ENCODE measurements at regions not wholly inside any gene's neighbourhood (a gene's known extent, or its start where the extent isn't known, plus 50 kb on each side); places are given as distances from the start of the nearest gene placed in this dataset.

- Histone ChIP-seq H2AFZ (ENCODE audit: low read length) (no peak overlapping the region), H3K36me3 (ENCODE audit: control insufficient read depth, insufficient read depth, low read length) (no peaks in the 10 kb centered on the region), H3K9me3 (ENCODE audit: control insufficient read depth, insufficient read depth, low read depth, low read length) (no peaks in the 10 kb centered on the region), H4K20me1 (ENCODE audit: control insufficient read depth, extremely low read depth, insufficient read depth, low read length) (no peaks in the 10 kb centered on the region), H3K4me1 (ENCODE audit: control insufficient read depth, extremely low read depth, insufficient read depth, low read length) (no peaks in the 10 kb centered on the region), H3K79me2 (ENCODE audit: control insufficient read depth, insufficient read depth, low read length) (no peaks in the 10 kb centered on the region), H3K4me3 (replicated peaks in 1 of 4; ENCODE audit: control extremely low read depth in 1 of 4, insufficient read depth in 1 of 4, low read depth in 3 of 4, low read length in 4 of 4) (no peak overlapping the region), H3K4me2 (ENCODE audit: extremely low read depth, insufficient read depth, low read length) (no peak overlapping the region), H3K9ac (ENCODE audit: insufficient read depth, low read length) (no peak overlapping the region), H3K27ac (ENCODE audit: insufficient read depth, low read length) (no peak overlapping the region), H3K27me3 (ENCODE audit: control insufficient read depth, insufficient read depth, low read length) (no peaks in the 10 kb centered on the region)
- TF ChIP-seq CTCF (conservative IDR thresholded peaks at IDR 0.05 in 1 of 2, IDR thresholded peaks at IDR 0.05 in 1 of 2; ENCODE audit: low read depth in 1 of 2, low read length in 2 of 2) (no peak), EZH2 (IDR thresholded peaks at IDR 0.05; ENCODE audit: low read length, missing control alignments) (no peak)
- DNase-seq (ENCODE audit: low read depth in 2 of 2), result no peak
These were observed 141.8 kb upstream of the CHST15 start for GRCh38 chr10:124235232-124235631.

GRCh38 chr10:124233546-124234138 lies 140.2 kb upstream of the CHST15 start:
- no peaks in the 10 kb centered on the region for H3K79me2 ChIP-seq (ENCODE audit: control insufficient read depth, insufficient read depth, low read length)
- H3K4me3 ChIP-seq (replicated peaks in 1 of 4; ENCODE audit: control extremely low read depth in 1 of 4, insufficient read depth in 1 of 4, low read depth in 3 of 4, low read length in 4 of 4), result no peak overlapping the region
- H3K4me1 ChIP-seq (ENCODE audit: control insufficient read depth, extremely low read depth, insufficient read depth, low read length), result no peaks in the 10 kb centered on the region
- H4K20me1 ChIP-seq (ENCODE audit: control insufficient read depth, extremely low read depth, insufficient read depth, low read length), result no peaks in the 10 kb centered on the region
- DNase-seq (ENCODE audit: low read depth in 2 of 2), result no peak
- H3K27ac ChIP-seq (ENCODE audit: insufficient read depth, low read length), result no peak overlapping the region
- no peaks in the 10 kb centered on the region for H3K9me3 ChIP-seq (ENCODE audit: control insufficient read depth, insufficient read depth, low read depth, low read length)
- H3K9ac ChIP-seq (ENCODE audit: insufficient read depth, low read length), result no peak overlapping the region
- no peak overlapping the region for H3K4me2 ChIP-seq (ENCODE audit: extremely low read depth, insufficient read depth, low read length)
- H3K27me3 ChIP-seq (ENCODE audit: control insufficient read depth, insufficient read depth, low read length), result no peaks in the 10 kb centered on the region
- H2AFZ ChIP-seq (ENCODE audit: low read length), result no peak overlapping the region
- no peaks in the 10 kb centered on the region for H3K36me3 ChIP-seq (ENCODE audit: control insufficient read depth, insufficient read depth, low read length)
- TF ChIP-seq EZH2 (IDR thresholded peaks at IDR 0.05; ENCODE audit: low read length, missing control alignments) (no peak), CTCF (conservative IDR thresholded peaks at IDR 0.05 in 1 of 2, IDR thresholded peaks at IDR 0.05 in 1 of 2; ENCODE audit: low read depth in 1 of 2, low read length in 2 of 2) (no peak)

- H3K4me3 ChIP-seq (replicated peaks in 1 of 4; ENCODE audit: control extremely low read depth in 1 of 4, insufficient read depth in 1 of 4, low read depth in 3 of 4, low read length in 4 of 4), result no peak overlapping the region
- no peak overlapping the region for H3K4me2 ChIP-seq (ENCODE audit: extremely low read depth, insufficient read depth, low read length)
- H3K27me3 ChIP-seq (ENCODE audit: control insufficient read depth, insufficient read depth, low read length), result no peaks in the 10 kb centered on the region
- H2AFZ ChIP-seq (ENCODE audit: low read length), result no peak overlapping the region
- no peaks in the 10 kb centered on the region for H3K36me3 ChIP-seq (ENCODE audit: control insufficient read depth, insufficient read depth, low read length)
- TF ChIP-seq EZH2 (IDR thresholded peaks at IDR 0.05; ENCODE audit: low read length, missing control alignments), result no peak
- no peak for TF ChIP-seq CTCF (conservative IDR thresholded peaks at IDR 0.05 in 1 of 2, IDR thresholded peaks at IDR 0.05 in 1 of 2; ENCODE audit: low read depth in 1 of 2, low read length in 2 of 2)
- H3K9ac ChIP-seq (ENCODE audit: insufficient read depth, low read length), result no peak overlapping the region
- H4K20me1 ChIP-seq (ENCODE audit: control insufficient read depth, extremely low read depth, insufficient read depth, low read length), result no peaks in the 10 kb centered on the region
- DNase-seq (ENCODE audit: low read depth in 2 of 2), result no peak
- H3K27ac ChIP-seq (ENCODE audit: insufficient read depth, low read length), result no peak overlapping the region
- H3K79me2 ChIP-seq (ENCODE audit: control insufficient read depth, insufficient read depth, low read length), result no peaks in the 10 kb centered on the region
- H3K9me3 ChIP-seq (ENCODE audit: control insufficient read depth, insufficient read depth, low read depth, low read length), result no peaks in the 10 kb centered on the region
- no peaks in the 10 kb centered on the region for H3K4me1 ChIP-seq (ENCODE audit: control insufficient read depth, extremely low read depth, insufficient read depth, low read length)
These were observed 139.5 kb upstream of the CHST15 start for GRCh38 chr10:124232686-124233545.

Data from fibroblast of lung (primary cell).